Vagina (tissue), 2 donors: ENCODE measurements at regions not wholly inside any gene's neighbourhood (a gene's known extent, or its start where the extent isn't known, plus 50 kb on each side); places are given as distances from the start of the nearest gene placed in this dataset.

ENCODE experiments used
- POLR2A ChIP-seq, 2 donors: fragments of 450-650 bp; IDR thresholded peaks; one replicate each; pipeline ENCODE4 v1.6.1; 2017; ENCODE audit warnings: antibody characterized with exemption in 2 of 2, mild to moderate bottlenecking in 2 of 2, moderate library complexity in 2 of 2
- TF ChIP-seq, protein P1 (sequence below), 3 experiments: fragments of 450-650 bp in 2 of 3; fragments of 200-600 bp in 1 of 3; sonication (generic) in 1 of 3; IDR thresholded peaks; one replicate each; pipeline ENCODE4 v1.5.1; 2017 to 2019; ENCODE audit warnings: antibody characterized with exemption in 3 of 3, mild to moderate bottlenecking in 2 of 3, moderate library complexity in 2 of 3

DNA sequence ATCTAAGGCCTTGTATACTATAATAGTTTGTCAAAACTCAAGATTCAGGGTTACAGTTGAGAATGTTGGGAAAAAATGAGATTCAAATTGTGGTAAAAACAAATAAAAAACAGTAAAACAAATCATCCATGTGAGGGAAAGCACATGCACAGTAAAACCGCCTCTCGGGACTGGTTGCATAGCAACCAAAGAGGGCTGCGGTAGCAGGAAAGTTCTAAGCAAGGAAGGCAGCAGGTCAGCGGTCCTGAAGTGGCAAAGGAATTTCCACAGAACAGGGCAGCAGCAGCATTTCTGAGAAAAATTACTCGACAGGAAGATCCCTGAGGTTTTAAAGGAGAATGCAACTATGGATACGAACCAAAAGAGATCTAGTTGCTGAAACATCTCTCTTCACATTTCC, 93.7 kb downstream of the DYNAP start:
- TF ChIP-seq, protein P1, sequence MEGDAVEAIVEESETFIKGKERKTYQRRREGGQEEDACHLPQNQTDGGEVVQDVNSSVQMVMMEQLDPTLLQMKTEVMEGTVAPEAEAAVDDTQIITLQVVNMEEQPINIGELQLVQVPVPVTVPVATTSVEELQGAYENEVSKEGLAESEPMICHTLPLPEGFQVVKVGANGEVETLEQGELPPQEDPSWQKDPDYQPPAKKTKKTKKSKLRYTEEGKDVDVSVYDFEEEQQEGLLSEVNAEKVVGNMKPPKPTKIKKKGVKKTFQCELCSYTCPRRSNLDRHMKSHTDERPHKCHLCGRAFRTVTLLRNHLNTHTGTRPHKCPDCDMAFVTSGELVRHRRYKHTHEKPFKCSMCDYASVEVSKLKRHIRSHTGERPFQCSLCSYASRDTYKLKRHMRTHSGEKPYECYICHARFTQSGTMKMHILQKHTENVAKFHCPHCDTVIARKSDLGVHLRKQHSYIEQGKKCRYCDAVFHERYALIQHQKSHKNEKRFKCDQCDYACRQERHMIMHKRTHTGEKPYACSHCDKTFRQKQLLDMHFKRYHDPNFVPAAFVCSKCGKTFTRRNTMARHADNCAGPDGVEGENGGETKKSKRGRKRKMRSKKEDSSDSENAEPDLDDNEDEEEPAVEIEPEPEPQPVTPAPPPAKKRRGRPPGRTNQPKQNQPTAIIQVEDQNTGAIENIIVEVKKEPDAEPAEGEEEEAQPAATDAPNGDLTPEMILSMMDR (IDR thresholded peaks at IDR 0.05) = no peak
- TF ChIP-seq POLR2A (IDR thresholded peaks at IDR 0.05) = no peak
